ENCODE measurements at regions not wholly inside any gene's neighbourhood (a gene's known extent, or its start where the extent isn't known, plus 50 kb on each side); places are given as distances from the start of the nearest gene placed in this dataset.

DNA sequence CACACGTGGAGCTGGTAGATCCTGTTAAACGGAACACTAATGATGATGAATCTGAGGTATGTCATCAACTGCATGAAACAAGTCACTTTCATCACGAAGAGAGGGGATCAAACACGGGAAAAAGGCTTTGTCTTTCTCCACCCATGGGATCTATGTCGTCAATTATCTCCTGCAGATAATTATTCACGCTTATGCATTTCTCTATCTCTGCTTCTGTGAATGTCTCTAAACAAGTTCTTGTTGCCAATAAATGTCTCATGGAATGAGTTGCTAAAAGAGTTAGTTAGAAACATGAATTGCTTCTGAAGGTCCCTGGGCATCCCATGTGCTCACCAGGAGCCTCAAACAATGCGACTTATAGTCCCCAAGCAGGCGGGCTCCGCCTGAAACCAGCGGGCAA, 1228.2 kb upstream of the TMEM132C start:
- no peak for TF ChIP-seq GABPA (IDR thresholded peaks at IDR 0.05; ENCODE audit: low read depth)
- no peak for TF ChIP-seq SPI1 (IDR thresholded peaks at IDR 0.05; ENCODE audit: borderline replicate concordance, low read depth)
- TF ChIP-seq, protein P1, sequence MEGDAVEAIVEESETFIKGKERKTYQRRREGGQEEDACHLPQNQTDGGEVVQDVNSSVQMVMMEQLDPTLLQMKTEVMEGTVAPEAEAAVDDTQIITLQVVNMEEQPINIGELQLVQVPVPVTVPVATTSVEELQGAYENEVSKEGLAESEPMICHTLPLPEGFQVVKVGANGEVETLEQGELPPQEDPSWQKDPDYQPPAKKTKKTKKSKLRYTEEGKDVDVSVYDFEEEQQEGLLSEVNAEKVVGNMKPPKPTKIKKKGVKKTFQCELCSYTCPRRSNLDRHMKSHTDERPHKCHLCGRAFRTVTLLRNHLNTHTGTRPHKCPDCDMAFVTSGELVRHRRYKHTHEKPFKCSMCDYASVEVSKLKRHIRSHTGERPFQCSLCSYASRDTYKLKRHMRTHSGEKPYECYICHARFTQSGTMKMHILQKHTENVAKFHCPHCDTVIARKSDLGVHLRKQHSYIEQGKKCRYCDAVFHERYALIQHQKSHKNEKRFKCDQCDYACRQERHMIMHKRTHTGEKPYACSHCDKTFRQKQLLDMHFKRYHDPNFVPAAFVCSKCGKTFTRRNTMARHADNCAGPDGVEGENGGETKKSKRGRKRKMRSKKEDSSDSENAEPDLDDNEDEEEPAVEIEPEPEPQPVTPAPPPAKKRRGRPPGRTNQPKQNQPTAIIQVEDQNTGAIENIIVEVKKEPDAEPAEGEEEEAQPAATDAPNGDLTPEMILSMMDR (IDR thresholded peaks at IDR 0.05; ENCODE audit: insufficient read depth, low read length), result no peak
- TF ChIP-seq POLR2AphosphoS5 (IDR thresholded peaks at IDR 0.05; ENCODE audit: low read depth), result no peak
- TF ChIP-seq, protein P2, sequence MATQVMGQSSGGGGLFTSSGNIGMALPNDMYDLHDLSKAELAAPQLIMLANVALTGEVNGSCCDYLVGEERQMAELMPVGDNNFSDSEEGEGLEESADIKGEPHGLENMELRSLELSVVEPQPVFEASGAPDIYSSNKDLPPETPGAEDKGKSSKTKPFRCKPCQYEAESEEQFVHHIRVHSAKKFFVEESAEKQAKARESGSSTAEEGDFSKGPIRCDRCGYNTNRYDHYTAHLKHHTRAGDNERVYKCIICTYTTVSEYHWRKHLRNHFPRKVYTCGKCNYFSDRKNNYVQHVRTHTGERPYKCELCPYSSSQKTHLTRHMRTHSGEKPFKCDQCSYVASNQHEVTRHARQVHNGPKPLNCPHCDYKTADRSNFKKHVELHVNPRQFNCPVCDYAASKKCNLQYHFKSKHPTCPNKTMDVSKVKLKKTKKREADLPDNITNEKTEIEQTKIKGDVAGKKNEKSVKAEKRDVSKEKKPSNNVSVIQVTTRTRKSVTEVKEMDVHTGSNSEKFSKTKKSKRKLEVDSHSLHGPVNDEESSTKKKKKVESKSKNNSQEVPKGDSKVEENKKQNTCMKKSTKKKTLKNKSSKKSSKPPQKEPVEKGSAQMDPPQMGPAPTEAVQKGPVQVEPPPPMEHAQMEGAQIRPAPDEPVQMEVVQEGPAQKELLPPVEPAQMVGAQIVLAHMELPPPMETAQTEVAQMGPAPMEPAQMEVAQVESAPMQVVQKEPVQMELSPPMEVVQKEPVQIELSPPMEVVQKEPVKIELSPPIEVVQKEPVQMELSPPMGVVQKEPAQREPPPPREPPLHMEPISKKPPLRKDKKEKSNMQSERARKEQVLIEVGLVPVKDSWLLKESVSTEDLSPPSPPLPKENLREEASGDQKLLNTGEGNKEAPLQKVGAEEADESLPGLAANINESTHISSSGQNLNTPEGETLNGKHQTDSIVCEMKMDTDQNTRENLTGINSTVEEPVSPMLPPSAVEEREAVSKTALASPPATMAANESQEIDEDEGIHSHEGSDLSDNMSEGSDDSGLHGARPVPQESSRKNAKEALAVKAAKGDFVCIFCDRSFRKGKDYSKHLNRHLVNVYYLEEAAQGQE (IDR thresholded peaks at IDR 0.05; ENCODE audit: insufficient replicate concordance, low read depth), result no peak
- H3K27me3 ChIP-seq (ENCODE audit: insufficient read depth, poor library complexity, severe bottlenecking), result no peaks in the 10 kb centered on the region
- H3K27ac ChIP-seq (replicated peaks), result no peak overlapping the region
- DNase-seq (ENCODE audit: low read depth in 1 of 2, low spot score in 1 of 2), result no peak
- no peak overlapping the region for H3K4me3 ChIP-seq (replicated peaks; ENCODE audit: insufficient read depth, low read length)

DNA sequence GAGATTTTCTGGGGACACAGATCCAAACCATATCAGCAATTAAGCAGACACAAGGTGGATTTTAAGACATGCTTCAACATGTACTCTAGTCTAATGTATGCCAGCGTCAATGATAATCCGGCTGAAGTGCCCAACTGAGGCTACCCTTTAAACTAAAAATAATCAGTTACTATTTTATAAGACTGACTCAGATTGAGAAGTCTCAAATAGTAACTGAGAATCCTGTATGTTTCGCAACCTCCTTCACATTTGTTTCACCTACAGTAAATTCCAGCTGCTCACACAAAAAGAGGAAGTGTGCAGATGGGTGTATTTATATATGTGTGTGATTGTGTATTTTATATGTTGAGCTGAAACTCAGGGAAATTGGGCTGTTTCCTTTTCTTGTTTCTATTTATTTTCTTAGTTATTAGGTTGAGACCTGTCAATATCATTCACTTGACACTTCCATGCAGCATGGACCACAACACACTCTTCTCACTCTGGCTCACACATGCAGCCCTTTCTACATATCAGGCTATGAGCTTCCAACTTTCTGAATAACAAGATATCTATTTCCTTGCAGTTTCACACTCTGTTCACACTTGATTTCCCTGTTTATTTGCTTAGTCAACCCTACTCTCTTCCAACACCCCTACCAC, 1224.9 kb upstream of the TMEM132C start:
- TF ChIP-seq POLR2AphosphoS5 (IDR thresholded peaks at IDR 0.05; ENCODE audit: low read depth), result no peak
- TF ChIP-seq SPI1 (IDR thresholded peaks at IDR 0.05; ENCODE audit: borderline replicate concordance, low read depth), result peak; percentile 84
- TF ChIP-seq GABPA (IDR thresholded peaks at IDR 0.05; ENCODE audit: low read depth), result no peak
- Histone ChIP-seq H3K27ac (replicated peaks) (no peak overlapping the region), H3K4me3 (replicated peaks; ENCODE audit: insufficient read depth, low read length) (no peak overlapping the region), H3K27me3 (ENCODE audit: insufficient read depth, poor library complexity, severe bottlenecking) (no peaks in the 10 kb centered on the region)
- no peak for DNase-seq (ENCODE audit: low read depth in 1 of 2, low spot score in 1 of 2)

DNA sequence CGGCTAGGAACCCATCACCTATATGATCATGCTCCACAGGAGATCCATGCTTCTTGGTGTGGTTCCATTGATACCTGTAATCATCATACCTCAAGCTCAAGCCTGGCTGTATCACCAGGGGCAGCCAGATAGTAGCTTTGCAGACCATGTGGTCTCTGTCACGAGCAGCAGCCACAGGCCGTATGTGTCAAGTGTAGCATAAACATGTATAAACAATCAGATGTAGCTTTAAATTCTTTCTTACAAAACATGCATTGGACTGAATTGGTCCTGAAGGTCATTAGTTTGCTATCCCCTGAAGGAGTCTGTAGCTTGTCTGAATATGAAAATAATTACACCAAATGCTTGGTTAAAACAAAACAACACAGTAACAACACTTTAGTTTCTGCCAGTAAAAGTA, 1223.2 kb upstream of the TMEM132C start:
- H3K27me3 ChIP-seq (ENCODE audit: insufficient read depth, poor library complexity, severe bottlenecking), result no peaks in the 10 kb centered on the region
- H3K27ac ChIP-seq (replicated peaks), result no peak overlapping the region
- no peak for DNase-seq (ENCODE audit: low read depth in 1 of 2, low spot score in 1 of 2)
- TF ChIP-seq, protein P2 (IDR thresholded peaks at IDR 0.05; ENCODE audit: insufficient replicate concordance, low read depth), result no peak
- no peak for TF ChIP-seq POLR2AphosphoS5 (IDR thresholded peaks at IDR 0.05; ENCODE audit: low read depth)
- TF ChIP-seq, protein P1 (IDR thresholded peaks at IDR 0.05; ENCODE audit: insufficient read depth, low read length), result no peak
- TF ChIP-seq SPI1 (IDR thresholded peaks at IDR 0.05; ENCODE audit: borderline replicate concordance, low read depth), result no peak
- TF ChIP-seq GABPA (IDR thresholded peaks at IDR 0.05; ENCODE audit: low read depth), result no peak
- no peak overlapping the region for H3K4me3 ChIP-seq (replicated peaks; ENCODE audit: insufficient read depth, low read length)

DNA sequence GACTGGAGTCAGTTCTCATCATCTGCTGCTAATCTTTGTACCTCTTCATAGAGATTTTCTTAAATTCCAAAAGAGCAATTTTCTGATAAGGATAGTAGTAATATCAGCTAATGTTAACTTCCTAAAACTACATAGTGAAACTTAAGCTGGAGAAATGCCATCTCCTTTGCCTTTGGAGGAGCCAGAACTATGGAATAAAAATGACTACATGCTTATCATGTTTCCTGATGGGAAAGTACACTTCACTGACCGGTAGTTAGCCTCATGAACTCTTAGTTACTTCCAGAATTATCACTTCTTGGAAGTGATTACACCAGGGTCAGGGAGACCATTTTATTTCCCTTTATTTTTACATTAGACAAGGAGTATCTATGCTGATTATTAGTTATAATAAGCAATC, 1222.1 kb upstream of the TMEM132C start:
- no peak overlapping the region for H3K27ac ChIP-seq (replicated peaks)
- no peak for DNase-seq (ENCODE audit: low read depth in 1 of 2, low spot score in 1 of 2)
- TF ChIP-seq SPI1 (IDR thresholded peaks at IDR 0.05; ENCODE audit: borderline replicate concordance, low read depth) (no peak), POLR2AphosphoS5 (IDR thresholded peaks at IDR 0.05; ENCODE audit: low read depth) (no peak)
- TF ChIP-seq, protein P2 (IDR thresholded peaks at IDR 0.05; ENCODE audit: insufficient replicate concordance, low read depth), result no peak
- TF ChIP-seq, protein P1 (IDR thresholded peaks at IDR 0.05; ENCODE audit: insufficient read depth, low read length), result no peak
- no peak overlapping the region for H3K4me3 ChIP-seq (replicated peaks; ENCODE audit: insufficient read depth, low read length)
- H3K27me3 ChIP-seq (ENCODE audit: insufficient read depth, poor library complexity, severe bottlenecking), result no peaks in the 10 kb centered on the region

All from HL-60 (cell line).